Loucy (cell line): ENCODE measurements at regions not wholly inside any gene's neighbourhood (a gene's known extent, or its start where the extent isn't known, plus 50 kb on each side); places are given as distances from the start of the nearest gene placed in this dataset.

Source experiments
- CTCF ChIP-seq: fragments of 200-600 bp; sonication (generic); conservative IDR thresholded peaks from 2 replicates; pipeline ENCODE4 v1.5.1; 2014; ENCODE audit warnings: mild to moderate bottlenecking, antibody characterized with exemption, low read length
- EZH2phosphoT487 ChIP-seq: fragments of 200-600 bp; IDR thresholded peaks from 2 replicates; pipeline ENCODE4 v1.6.1; 2018; ENCODE audit warnings: antibody characterized with exemption, mild to moderate bottlenecking, moderate library complexity, borderline replicate concordance

- TF ChIP-seq CTCF (no peak), EZH2phosphoT487 (no peak)
Observed at GRCh38 chr7:6917258-6917657, 91.2 kb upstream of the CCZ1B start.
